Smooth muscle cell (in vitro differentiated cells): ENCODE measurements at regions not wholly inside any gene's neighbourhood (a gene's known extent, or its start where the extent isn't known, plus 50 kb on each side); places are given as distances from the start of the nearest gene placed in this dataset.

Source experiments
- DNase-seq: peaks from one replicate; lab custom pipeline; 2025; ENCODE audit not compliant: unreplicated experiment; lab: John Stamatoyannopoulos, UW
- H2AFZ ChIP-seq: fragments of 200-600 bp; sonication (generic); 2 replicates; pipeline ENCODE4 v1.6.0; 2016; ENCODE audit warnings: antibody characterized with exemption, low read depth, mild to moderate bottlenecking
- H3F3A ChIP-seq: fragments of 200-600 bp; sonication (generic); 2 replicates; pipeline ENCODE4 v1.6.0; 2017; ENCODE audit warnings: antibody characterized with exemption, low read depth
- H3K27ac ChIP-seq: fragments of 200-600 bp; sonication (generic); 2 replicates; pipeline ENCODE4 v1.5.1; 2016; ENCODE audit warnings: low read depth, mild to moderate bottlenecking
- H3K27me3 ChIP-seq: fragments of 200-600 bp; sonication (generic); 2 replicates; pipeline ENCODE4 v1.6.1; 2016; ENCODE audit warnings: low read depth, mild to moderate bottlenecking
- H3K36me3 ChIP-seq: fragments of 200-600 bp; sonication (generic); 2 replicates; pipeline ENCODE4 v1.5.1; 2016; ENCODE audit warnings: low read depth
- H3K4me1 ChIP-seq: fragments of 200-600 bp; sonication (generic); 2 replicates; pipeline ENCODE4 v1.5.1; 2016; ENCODE audit warnings: low read depth
- H3K4me2 ChIP-seq: fragments of 200-600 bp; sonication (generic); 2 replicates; pipeline ENCODE4 v1.6.0; 2016; ENCODE audit warnings: mild to moderate bottlenecking
- H3K4me3 ChIP-seq: fragments of 200-600 bp; sonication (generic); 2 replicates; pipeline ENCODE4 v1.5.1; 2016; ENCODE audit warnings: mild to moderate bottlenecking
- H3K79me2 ChIP-seq: fragments of 200-600 bp; sonication (generic); 2 replicates; pipeline ENCODE4 v1.6.0; 2016; ENCODE audit warnings: low read depth, mild to moderate bottlenecking
- H3K9ac ChIP-seq: fragments of 200-600 bp; sonication (generic); 2 replicates; pipeline ENCODE4 v1.6.0; 2016; ENCODE audit warnings: low read depth
- H3K9me3 ChIP-seq: fragments of 200-600 bp; sonication (generic); replicated peaks from 2 replicates; pipeline ENCODE4 v1.5.1; 2016; ENCODE audit warnings: low read depth
- H4K20me1 ChIP-seq: fragments of 200-600 bp; sonication (generic); 2 replicates; pipeline ENCODE4 v1.6.0; 2016; ENCODE audit warnings: low read depth
- CTCF ChIP-seq: fragments of 200-600 bp; sonication (generic); IDR thresholded peaks from 2 replicates; pipeline ENCODE4 v1.5.1; 2017; ENCODE audit warnings: borderline replicate concordance, mild to moderate bottlenecking, antibody characterized with exemption; ENCODE audit not compliant: insufficient read depth, poor library complexity, severe bottlenecking
- WGBS: methylation state at CpG from one replicate; pipeline ENCODE4 v1.1.7; 2016; ENCODE audit warnings: low lambda C conversion rate; 5-methylcytosine and 5-hydroxymethylcytosine counted together

GRCh38 chr4:36004204-36004851 lies 240.0 kb downstream of the ARAP2 start:
- H3K4me3 ChIP-seq, result no peak overlapping the region
- H3K9ac ChIP-seq, result peak overlapping the region; percentile 54
- H4K20me1 ChIP-seq, result no peaks in the 10 kb centered on the region
- DNase-seq, result no peak
- WGBS, result 84% methylated on average over 2 of the region's 2 CpGs
- no peaks in the 10 kb centered on the region for H3K4me1 ChIP-seq
- no peaks in the 10 kb centered on the region for H3F3A ChIP-seq
- peak overlapping the region; percentile 81 for H3K27ac ChIP-seq
- H3K4me2 ChIP-seq, result peak overlapping the region; percentile 33
- H2AFZ ChIP-seq, result no peak overlapping the region
- TF ChIP-seq CTCF, result no peak
- no peaks in the 10 kb centered on the region for H3K27me3 ChIP-seq
- no peaks in the 10 kb centered on the region for H3K79me2 ChIP-seq
- no peaks in the 10 kb centered on the region for H3K36me3 ChIP-seq
- no peaks in the 10 kb centered on the region for H3K9me3 ChIP-seq

- no peak for TF ChIP-seq CTCF
- no peak overlapping the region for H3K4me2 ChIP-seq
Observed at GRCh38 chr4:36006226-36006625, 238.1 kb downstream of the ARAP2 start.

GRCh38 chr4:36010397-36010929 lies 233.9 kb downstream of the ARAP2 start:
- Histone ChIP-seq H3K36me3 (no peaks in the 10 kb centered on the region), H3K4me3 (no peak overlapping the region), H3K27ac (no peak overlapping the region), H3K9ac (no peak overlapping the region), H3K4me1 (no peaks in the 10 kb centered on the region), H3K79me2 (no peaks in the 10 kb centered on the region), H3K4me2 (no peak overlapping the region), H3K9me3 (no peaks in the 10 kb centered on the region), H3F3A (no peaks in the 10 kb centered on the region), H4K20me1 (no peaks in the 10 kb centered on the region), H2AFZ (peak overlapping the region; percentile 31), H3K27me3 (no peaks in the 10 kb centered on the region)
- WGBS, result 83% methylated on average over 4 of the region's 4 CpGs
- TF ChIP-seq CTCF, result no peak
- no peak for DNase-seq

More at GRCh38 chr4:36006226-36006625, 238.1 kb downstream of the ARAP2 start:
- Histone ChIP-seq H3F3A (no peaks in the 10 kb centered on the region), H3K9me3 (no peaks in the 10 kb centered on the region), H2AFZ (no peak overlapping the region), H3K9ac (no peak overlapping the region), H3K27ac (peak overlapping the region; percentile 56), H3K36me3 (no peaks in the 10 kb centered on the region), H4K20me1 (no peaks in the 10 kb centered on the region), H3K4me3 (no peak overlapping the region), H3K79me2 (no peaks in the 10 kb centered on the region), H3K4me1 (no peaks in the 10 kb centered on the region), H3K27me3 (no peaks in the 10 kb centered on the region)
- no peak for DNase-seq
- 59% methylated on average over 5 of the region's 5 CpGs for WGBS

- H3K9ac ChIP-seq, result no peak overlapping the region
- H3K36me3 ChIP-seq, result no peaks in the 10 kb centered on the region
- H3K79me2 ChIP-seq, result no peaks in the 10 kb centered on the region
- no peaks in the 10 kb centered on the region for H3K27me3 ChIP-seq
- no peaks in the 10 kb centered on the region for H3F3A ChIP-seq
- TF ChIP-seq CTCF, result no peak
- H3K27ac ChIP-seq, result peak overlapping the region; percentile 31
- H2AFZ ChIP-seq, result no peak overlapping the region
- H3K4me2 ChIP-seq, result no peak overlapping the region
- no peaks in the 10 kb centered on the region for H3K9me3 ChIP-seq
- H4K20me1 ChIP-seq, result no peaks in the 10 kb centered on the region
- H3K4me3 ChIP-seq, result no peak overlapping the region
- no peak for DNase-seq
- no peaks in the 10 kb centered on the region for H3K4me1 ChIP-seq
Observed at GRCh38 chr4:36011381-36011780, 232.9 kb downstream of the ARAP2 start.
